ENCODE measurements at regions not wholly inside any gene's neighbourhood (a gene's known extent, or its start where the extent isn't known, plus 50 kb on each side); places are given as distances from the start of the nearest gene placed in this dataset.

DNA sequence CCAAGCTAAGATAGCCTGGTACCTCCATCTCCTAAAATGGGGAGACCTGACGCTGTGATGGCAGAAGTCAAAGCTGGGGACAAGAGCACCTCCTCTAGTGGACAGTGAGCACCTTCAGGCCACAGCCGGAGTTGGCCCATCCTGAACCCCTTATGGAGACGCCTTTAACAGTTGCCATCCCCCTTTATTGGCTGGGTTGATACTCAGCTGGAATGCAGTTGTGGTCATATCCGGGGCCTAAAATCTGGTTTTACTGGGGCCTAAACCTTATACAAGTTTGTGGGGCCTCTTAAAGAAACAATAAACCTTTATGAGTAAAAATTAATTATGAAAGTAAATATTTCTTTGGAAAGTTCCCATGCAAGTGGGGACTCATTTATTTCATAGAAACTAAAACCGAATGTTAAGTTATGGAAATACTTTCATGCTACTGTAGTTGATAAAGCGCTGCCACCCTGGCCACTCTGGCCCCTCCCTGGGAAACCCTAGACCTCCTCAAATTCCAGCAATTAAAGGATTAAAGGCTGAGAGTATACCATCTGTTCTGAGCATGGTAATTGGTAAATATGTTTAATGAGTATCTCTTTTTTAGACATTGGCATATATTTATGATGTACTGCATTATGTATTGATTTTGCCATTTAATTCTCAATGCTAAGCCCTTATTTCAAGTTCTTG lies 95.1 kb upstream of the SASH1 start:
- DNase-seq (ENCODE audit: low spot score): no peak

GRCh38 chr6:148249160-148249559 lies 93.5 kb upstream of the SASH1 start:
- DNase-seq (ENCODE audit: low spot score): no peak

DNA sequence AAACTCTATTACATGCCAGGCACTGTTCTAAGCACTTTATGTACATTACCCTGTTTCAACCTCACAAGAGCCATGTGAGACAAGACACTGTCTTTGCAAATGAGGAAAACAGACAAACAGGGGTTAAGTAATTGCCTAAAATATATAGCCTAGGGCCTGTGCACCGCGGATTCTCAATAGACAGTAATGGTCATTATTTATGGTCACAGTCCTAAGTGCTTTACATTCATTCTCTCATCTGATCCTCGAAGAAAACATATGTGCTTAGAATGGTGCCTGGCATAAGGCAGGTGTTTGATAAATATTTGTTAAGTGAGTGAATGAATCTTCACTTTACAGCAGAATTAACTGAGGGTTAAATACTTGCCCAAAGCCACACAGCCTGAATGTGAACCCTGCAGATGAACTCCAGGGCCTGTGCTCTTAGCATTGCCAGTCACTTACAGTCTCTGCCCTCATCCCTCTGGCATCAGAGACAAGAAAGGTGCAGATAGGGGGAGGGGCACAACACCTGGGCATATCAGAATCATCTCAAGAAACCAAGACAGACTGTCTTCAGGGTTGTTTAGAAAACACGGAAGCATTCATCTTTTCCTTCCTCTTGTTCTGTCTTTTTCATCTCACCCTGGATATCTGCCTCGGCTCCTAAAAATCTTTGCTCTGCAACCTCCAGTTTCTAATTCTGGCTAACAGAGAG lies 92.8 kb upstream of the SASH1 start:
- DNase-seq (ENCODE audit: low spot score): no peak

DNA sequence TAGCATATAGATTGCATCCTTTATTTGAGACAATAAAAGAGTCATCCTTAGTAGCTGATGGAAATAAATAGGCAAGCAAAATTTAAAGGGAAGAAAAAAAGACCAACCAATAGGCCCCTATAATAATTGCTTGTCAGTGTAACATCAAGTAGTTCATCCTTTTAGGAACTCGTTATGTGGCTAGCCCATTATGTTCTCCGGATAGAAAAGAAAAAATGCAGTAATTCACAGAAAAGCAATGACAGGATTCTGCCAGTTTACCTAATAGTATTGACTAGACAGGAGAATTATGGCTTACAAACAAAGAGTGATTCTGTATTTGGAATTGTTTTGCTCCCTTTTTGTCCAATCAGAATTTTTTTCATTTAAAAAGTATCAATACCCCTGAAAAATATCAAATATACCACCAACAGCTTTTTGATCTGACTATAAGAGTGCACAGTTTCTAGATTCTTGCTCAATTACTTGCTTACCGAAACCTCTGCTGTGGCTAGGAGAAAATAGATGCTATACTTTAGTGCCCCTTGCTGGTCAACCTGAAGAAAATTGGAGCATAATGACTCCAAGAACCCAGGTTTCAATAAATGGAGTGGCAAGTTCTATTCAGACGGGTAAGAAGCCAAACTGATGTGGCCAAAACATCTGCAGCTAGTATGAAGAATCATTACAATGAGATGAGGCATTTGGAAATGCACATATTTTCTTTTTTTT lies 91.5 kb upstream of the SASH1 start:
- no peak for DNase-seq (ENCODE audit: low spot score)

DNA sequence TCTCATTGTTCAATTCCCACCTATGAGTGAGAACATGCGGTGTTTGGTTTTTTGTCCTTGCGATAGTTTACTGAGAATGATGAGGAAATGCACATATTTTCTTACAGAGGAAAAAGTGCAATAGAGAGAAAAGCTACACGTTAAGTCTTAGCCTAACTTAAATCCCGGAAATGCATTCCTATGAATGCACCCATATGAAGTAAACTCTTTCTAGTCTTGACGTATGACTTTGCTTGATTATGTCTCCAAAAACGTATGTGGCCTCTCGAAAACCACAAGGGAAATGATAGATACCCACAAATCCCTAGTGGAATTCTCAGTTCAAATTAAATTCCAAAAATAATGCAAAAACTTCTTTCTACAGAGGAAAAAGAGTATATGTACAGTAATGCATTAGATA lies 90.7 kb upstream of the SASH1 start:
- DNase-seq (ENCODE audit: low spot score): no peak

- DNase-seq (ENCODE audit: low spot score): no peak
These were observed 84.8 kb upstream of the SASH1 start for GRCh38 chr6:148257810-148258209.

DNA sequence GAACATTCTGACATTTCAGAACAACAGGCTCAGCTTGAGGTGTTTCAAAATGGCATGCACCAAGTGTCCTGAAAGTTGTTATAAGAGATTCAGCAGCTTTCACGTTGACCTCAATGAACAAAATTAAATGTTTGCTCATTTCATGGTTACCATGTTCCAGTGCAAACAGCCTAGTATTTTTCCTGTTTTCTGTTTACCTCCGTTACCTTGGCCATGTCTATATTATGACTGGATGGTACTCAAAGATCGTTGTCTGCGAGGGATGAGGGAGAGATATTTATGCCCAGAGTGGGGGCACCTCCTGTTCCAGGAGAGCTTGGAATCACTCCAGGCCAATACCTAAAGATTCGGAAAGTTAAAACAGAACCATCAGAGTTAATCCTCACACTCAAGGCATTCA lies 83.8 kb upstream of the SASH1 start:
- DNase-seq (ENCODE audit: low spot score): no peak

DNA sequence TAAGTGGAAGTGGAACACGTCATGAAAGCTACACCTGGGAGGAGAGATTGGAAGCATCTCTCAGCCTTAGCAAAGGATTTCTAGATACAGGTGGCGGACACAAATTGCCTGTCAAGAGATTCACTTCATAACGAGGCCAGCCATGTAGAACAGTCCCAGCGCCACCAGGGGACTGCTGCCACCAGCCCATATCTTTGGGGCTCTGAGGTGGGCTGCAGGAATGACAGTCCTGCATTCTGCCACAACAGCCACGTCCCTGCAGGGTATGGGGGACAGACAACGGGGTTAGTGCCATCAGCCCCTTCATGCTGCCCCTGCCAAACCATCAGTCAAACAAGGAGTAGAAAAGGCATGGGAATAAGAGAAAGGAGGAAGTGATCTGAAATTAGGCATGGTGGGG lies 81.2 kb upstream of the SASH1 start:
- DNase-seq (ENCODE audit: low spot score): no peak

GRCh38 chr6:148263010-148263409 lies 79.6 kb upstream of the SASH1 start:
- no peak for DNase-seq (ENCODE audit: low spot score)

- DNase-seq (ENCODE audit: low spot score): no peak
These were observed 78.7 kb upstream of the SASH1 start for GRCh38 chr6:148263961-148264360.

GRCh38 chr6:148265054-148265453 lies 77.6 kb upstream of the SASH1 start:
- no peak for DNase-seq (ENCODE audit: low spot score)

DNA sequence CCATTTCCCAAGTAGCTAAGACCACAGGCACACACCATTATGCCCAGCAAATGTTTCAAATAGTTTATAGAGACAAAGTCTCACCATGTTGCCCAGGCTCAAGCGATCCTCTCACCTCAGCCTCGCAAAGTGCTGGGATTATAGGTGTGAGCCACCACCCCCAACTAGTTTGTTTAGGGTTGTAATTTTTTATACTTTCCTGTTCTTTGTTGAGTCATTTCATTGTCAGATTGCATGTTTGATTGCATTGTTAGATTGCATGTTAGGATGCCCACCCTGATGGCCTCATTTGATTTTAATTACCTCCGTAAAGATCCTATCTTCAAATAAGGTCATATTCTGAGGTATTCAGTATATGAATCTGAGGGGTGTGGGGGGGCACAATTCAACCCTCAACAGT lies 73.3 kb upstream of the SASH1 start:
- no peak for DNase-seq (ENCODE audit: low spot score)

DNA sequence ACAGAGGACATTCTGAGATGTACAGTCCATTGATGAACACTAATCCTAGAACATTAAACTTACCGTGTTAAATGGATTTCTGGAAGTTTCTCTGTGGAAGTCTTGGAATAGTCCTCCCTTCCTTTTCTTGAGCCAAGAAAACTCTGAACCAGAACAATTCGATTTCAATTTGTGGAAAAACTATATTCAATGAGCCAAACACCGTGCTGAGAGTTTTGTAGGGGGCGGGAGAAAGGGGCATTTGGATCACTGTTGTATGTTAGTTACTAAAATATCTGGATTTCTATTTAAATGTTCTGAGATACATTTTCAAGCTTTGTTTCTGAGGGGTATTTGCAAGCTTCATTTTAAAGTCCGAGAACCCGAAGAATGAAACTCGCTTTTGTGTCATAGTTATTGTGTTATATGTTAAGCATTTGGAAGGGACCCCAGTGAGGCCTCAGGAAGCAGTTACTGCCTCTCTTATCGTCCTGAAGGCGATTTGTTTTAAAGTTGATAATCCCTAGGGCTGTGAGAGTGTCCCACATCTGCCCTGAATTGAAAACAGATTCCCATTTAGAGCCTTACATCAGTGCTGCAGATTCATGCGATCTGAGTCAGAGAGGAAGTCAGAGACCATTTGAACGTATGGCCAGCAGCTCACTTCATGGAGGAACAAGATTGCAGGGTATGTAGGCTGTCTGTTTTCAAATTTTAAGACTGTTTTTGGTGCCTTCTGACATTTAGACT lies 70.8 kb upstream of the SASH1 start:
- DNase-seq (ENCODE audit: low spot score): no peak

DNA sequence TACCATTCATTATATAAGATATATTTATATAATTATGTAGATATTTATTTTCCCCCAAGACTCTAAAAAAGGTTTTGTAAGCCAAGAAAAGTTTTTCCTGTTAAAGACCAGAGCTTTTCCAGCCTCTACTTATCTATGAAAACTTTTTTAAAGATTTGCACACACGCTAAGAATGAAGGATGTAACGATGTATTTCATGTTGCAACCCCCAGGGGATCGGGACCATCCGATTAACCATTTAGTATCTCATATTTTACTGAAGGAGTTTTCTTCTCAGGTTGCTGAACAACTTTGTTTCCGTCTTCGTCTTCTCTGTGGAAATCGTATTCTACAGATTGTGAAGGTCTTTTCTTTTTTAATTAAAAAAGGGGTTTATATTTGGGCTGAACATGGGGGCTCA lies 70.0 kb upstream of the SASH1 start:
- DNase-seq (ENCODE audit: low spot score): no peak

GRCh38 chr6:148273962-148274752 lies 68.5 kb upstream of the SASH1 start:
- DNase-seq (ENCODE audit: low spot score): no peak

GRCh38 chr6:148274809-148275208 lies 67.8 kb upstream of the SASH1 start:
- no peak for DNase-seq (ENCODE audit: low spot score)

GRCh38 chr6:148285205-148285604 lies 57.4 kb upstream of the SASH1 start:
- DNase-seq (ENCODE audit: low spot score): no peak

- no peak for DNase-seq (ENCODE audit: low spot score)
These were observed 56.1 kb upstream of the SASH1 start for GRCh38 chr6:148286563-148286962.

DNA sequence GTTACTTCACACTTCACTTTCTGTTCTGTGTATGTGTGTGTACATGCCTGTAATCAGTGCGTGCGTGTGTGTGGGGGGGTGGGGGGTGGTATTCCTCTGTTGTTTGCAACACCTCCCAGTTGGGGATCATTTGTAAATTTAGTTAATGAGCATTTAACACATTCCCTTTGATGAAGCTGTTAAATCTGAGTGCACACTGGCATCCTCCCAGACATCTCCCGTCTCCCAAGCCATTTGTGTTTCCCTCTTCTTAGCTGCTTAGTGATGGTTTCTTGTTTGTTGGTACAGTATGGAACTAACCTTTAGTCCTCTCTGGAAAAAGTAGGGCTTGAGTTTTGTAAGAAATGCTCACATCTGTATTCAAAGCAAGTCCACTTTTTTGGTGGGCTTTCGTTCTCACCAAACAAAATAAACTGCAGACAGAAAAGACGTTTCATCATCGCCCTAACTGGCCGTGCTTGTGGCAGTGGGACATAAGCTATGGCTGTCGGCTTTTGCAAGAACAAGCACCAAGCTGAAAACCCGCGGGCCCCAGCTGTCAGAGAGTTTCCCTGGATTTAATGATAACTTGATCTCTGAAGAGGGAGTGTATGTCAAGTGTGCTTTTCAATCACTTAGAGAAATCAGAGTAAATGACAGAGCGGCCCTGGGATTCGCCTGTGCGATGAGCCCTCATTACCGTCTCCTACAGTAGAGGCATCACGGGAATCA lies 54.9 kb upstream of the SASH1 start:
- DNase-seq (ENCODE audit: low spot score): no peak

- no peak for DNase-seq (ENCODE audit: low spot score)
These were observed 54.1 kb upstream of the SASH1 start for GRCh38 chr6:148288541-148288940.

- no peak for DNase-seq (ENCODE audit: low spot score)
These were observed 53.5 kb upstream of the SASH1 start for GRCh38 chr6:148289153-148289552.
